Mesenchymal stem cell (in vitro differentiated cells and primary cell): ENCODE measurements at regions not wholly inside any gene's neighbourhood (a gene's known extent, or its start where the extent isn't known, plus 50 kb on each side); places are given as distances from the start of the nearest gene placed in this dataset.

ENCODE experiments used
- DNase-seq: peaks from one replicate; pipeline ENCODE4 v3.0.0-alpha.2; 2013
- H2AFZ ChIP-seq: one replicate; pipeline ENCODE4 v1.6.1; 2013; ENCODE audit warnings: low read depth, mild to moderate bottlenecking, control low read depth, inconsistent platforms, low read length, moderate library complexity
- H2AK5ac ChIP-seq: 2 replicates; pipeline ENCODE4 v1.6.1; 2013; ENCODE audit warnings: low read length, moderate library complexity, mild to moderate bottlenecking, inconsistent platforms; ENCODE audit not compliant: severe bottlenecking
- H2BK120ac ChIP-seq: one replicate; pipeline ENCODE4 v1.6.1; 2013; ENCODE audit warnings: low read depth, mild to moderate bottlenecking, inconsistent platforms, low read length, moderate library complexity
- H2BK12ac ChIP-seq, 2 experiments: one replicate each; pipeline ENCODE4 v1.6.1; 2013; ENCODE audit warnings: inconsistent platforms in 2 of 2, low read length in 2 of 2, mild to moderate bottlenecking in 2 of 2, moderate library complexity in 2 of 2, control low read depth in 1 of 2
- H2BK15ac ChIP-seq: one replicate; pipeline ENCODE4 v1.6.1; 2013; ENCODE audit warnings: mild to moderate bottlenecking, low read depth, inconsistent platforms; ENCODE audit not compliant: poor library complexity, severe bottlenecking
- H2BK5ac ChIP-seq: 2 replicates; pipeline ENCODE4 v1.6.1; 2013; ENCODE audit warnings: low read depth, mild to moderate bottlenecking, low read length, control low read depth, inconsistent platforms; ENCODE audit not compliant: poor library complexity, severe bottlenecking
- H3K14ac ChIP-seq, 2 experiments: one replicate each; pipeline ENCODE4 v1.6.1; 2013; ENCODE audit warnings: inconsistent platforms in 2 of 2, low read length in 2 of 2, control low read depth in 1 of 2, mild to moderate bottlenecking in 1 of 2, moderate library complexity in 1 of 2
- H3K18ac ChIP-seq, 2 experiments: one replicate each; pipeline ENCODE4 v1.6.1; 2013; ENCODE audit warnings: inconsistent platforms in 2 of 2, low read length in 2 of 2, control low read depth in 1 of 2, low read depth in 1 of 2, mild to moderate bottlenecking in 1 of 2
- H3K23ac ChIP-seq, 2 experiments: one replicate each; pipeline ENCODE4 v1.6.1; 2013; ENCODE audit warnings: inconsistent platforms in 2 of 2, low read length in 2 of 2, mild to moderate bottlenecking in 2 of 2, moderate library complexity in 2 of 2, control low read depth in 1 of 2
- H3K27ac ChIP-seq: 2 replicates; pipeline ENCODE4 v1.5.1; 2013; ENCODE audit warnings: mild to moderate bottlenecking, moderate library complexity, low read length, control low read depth, inconsistent platforms; ENCODE audit not compliant: poor library complexity, severe bottlenecking
- H3K27me3 ChIP-seq, 2 experiments: 2 replicates each; pipeline versions ENCODE4 v1.6.1 to v1.7.0; 2013; ENCODE audit warnings: low read length in 2 of 2, mild to moderate bottlenecking in 2 of 2, moderate library complexity in 2 of 2, control low read depth in 1 of 2, inconsistent platforms in 1 of 2; ENCODE audit not compliant: control insufficient read depth in 1 of 2, insufficient read depth in 1 of 2
- H3K36me3 ChIP-seq, 2 experiments: 2 replicates each; pipeline versions ENCODE4 v1.6.1 to v1.7.0; 2013; ENCODE audit warnings: low read length in 2 of 2, control low read depth in 1 of 2, inconsistent platforms in 1 of 2, low read depth in 1 of 2, mild to moderate bottlenecking in 1 of 2; ENCODE audit not compliant: insufficient read depth in 2 of 2, control insufficient read depth in 1 of 2
- H3K4ac ChIP-seq, 2 experiments: one replicate each; pipeline ENCODE4 v1.6.1; 2013; ENCODE audit warnings: inconsistent platforms in 2 of 2, low read length in 2 of 2, mild to moderate bottlenecking in 2 of 2, moderate library complexity in 2 of 2, control low read depth in 1 of 2, low read depth in 1 of 2
- H3K4me1 ChIP-seq: 2 replicates; pipeline ENCODE4 v1.6.1; 2013; ENCODE audit warnings: low read depth, low read length, control low read depth; ENCODE audit not compliant: control insufficient read depth, insufficient read depth
- H3K4me2 ChIP-seq: 2 replicates; pipeline ENCODE4 v1.6.1; 2013; ENCODE audit warnings: low read length, mild to moderate bottlenecking, inconsistent platforms; ENCODE audit not compliant: poor library complexity, severe bottlenecking
- H3K4me3 ChIP-seq, 2 experiments: 2 replicates each; pipeline versions ENCODE4 v1.5.1 to v1.7.0; 2013; ENCODE audit warnings: low read length in 2 of 2, mild to moderate bottlenecking in 2 of 2, control low read depth in 1 of 2, low read depth in 1 of 2; ENCODE audit not compliant: insufficient read depth in 1 of 2
- H3K79me1 ChIP-seq: replicated peaks from 2 replicates; pipeline ENCODE4 v1.6.1; 2013; ENCODE audit warnings: mild to moderate bottlenecking, control low read depth, low read length, inconsistent platforms; ENCODE audit not compliant: poor library complexity, severe bottlenecking
- H3K9ac ChIP-seq: 2 replicates; pipeline ENCODE4 v1.7.0; 2013; ENCODE audit warnings: mild to moderate bottlenecking, low read length, moderate library complexity
- H3K9me3 ChIP-seq: 2 replicates; pipeline ENCODE4 v1.7.0; 2013; ENCODE audit warnings: mild to moderate bottlenecking, low read length; ENCODE audit not compliant: control insufficient read depth
- H4K8ac ChIP-seq: one replicate; pipeline ENCODE4 v1.6.1; 2013; ENCODE audit warnings: inconsistent platforms, mild to moderate bottlenecking, low read length, moderate library complexity
- H4K91ac ChIP-seq: one replicate; pipeline ENCODE4 v1.6.1; 2013; ENCODE audit warnings: mild to moderate bottlenecking, low read length, inconsistent platforms
- WGBS: methylation state at CpG from one replicate; pipeline ENCODE4 v1.1.7; 2013; ENCODE audit warnings: mixed read lengths; 5-methylcytosine and 5-hydroxymethylcytosine counted together

GRCh38 chr5:153086486-153086885, 404.0 kb upstream of the GRIA1 start:
- WGBS: 76% methylated on average over 2 of the region's 2 CpGs
- H3K9me3 ChIP-seq: no peaks in the 10 kb centered on the region

DNA sequence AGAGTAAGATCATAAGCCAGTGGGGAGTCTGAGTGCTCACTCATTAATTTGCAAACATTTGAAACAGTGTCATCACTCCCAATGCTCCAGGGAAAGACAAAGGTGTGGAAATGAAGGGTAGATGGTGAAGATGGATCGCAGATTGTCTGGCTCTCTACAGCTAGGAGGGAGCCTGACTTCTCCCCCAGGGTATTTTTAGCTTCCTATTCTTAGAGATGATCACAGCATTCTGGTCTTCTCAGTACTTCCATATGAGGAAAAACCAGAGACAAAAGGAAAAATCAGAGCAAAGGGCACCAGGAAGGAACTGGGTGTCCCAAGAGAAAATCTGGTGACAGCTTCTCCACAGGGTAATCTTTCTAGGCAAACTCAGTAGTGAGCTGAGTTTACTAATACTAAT, 401.9 kb upstream of the GRIA1 start:
- Histone ChIP-seq H3K4ac (no peak overlapping the region), H3K27me3 (no peaks in the 10 kb centered on the region)

More at GRCh38 chr5:153086486-153086885, 404.0 kb upstream of the GRIA1 start:
- no peaks in the 10 kb centered on the region for H3K4me1 ChIP-seq
- no peak overlapping the region for H3K4ac ChIP-seq
- DNase-seq: no peak
- H4K8ac ChIP-seq: no peak overlapping the region
- H2BK120ac ChIP-seq: no peak overlapping the region
- no peak overlapping the region for H2BK12ac ChIP-seq
- no peak overlapping the region for H3K9ac ChIP-seq
- H3K79me1 ChIP-seq: no peaks in the 10 kb centered on the region
- H2BK5ac ChIP-seq: no peak overlapping the region
- H2AK5ac ChIP-seq: no peak overlapping the region
- no peak overlapping the region for H3K14ac ChIP-seq
- H3K4me2 ChIP-seq: no peak overlapping the region
- no peak overlapping the region for H2AFZ ChIP-seq
- H4K91ac ChIP-seq: no peak overlapping the region
- no peak overlapping the region for H3K27ac ChIP-seq
- no peak overlapping the region for H2BK15ac ChIP-seq
- no peak overlapping the region for H3K4me3 ChIP-seq
- H3K36me3 ChIP-seq: no peaks in the 10 kb centered on the region
- no peak overlapping the region for H3K23ac ChIP-seq
- H3K18ac ChIP-seq: no peak overlapping the region
- H3K27me3 ChIP-seq: no peaks in the 10 kb centered on the region

DNA sequence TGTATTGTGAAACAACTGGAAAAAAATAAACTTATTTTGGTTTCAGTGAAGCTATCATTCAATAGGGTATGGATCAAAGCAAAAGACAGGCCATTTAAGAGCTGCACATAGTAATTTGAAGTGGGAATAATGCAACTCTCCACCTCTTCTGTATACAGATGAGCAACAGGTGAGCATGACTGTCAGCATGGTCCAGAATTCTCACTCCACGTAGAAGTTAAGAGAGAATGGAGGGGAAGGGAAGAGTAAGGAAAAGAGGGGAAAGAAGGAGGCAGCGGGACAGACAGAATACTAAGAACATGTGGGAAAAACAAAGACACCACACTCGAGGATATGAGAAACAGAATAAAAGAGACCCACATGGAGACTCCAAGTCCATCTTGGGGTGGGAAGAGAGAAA, 396.1 kb upstream of the GRIA1 start:
- no peak overlapping the region for H3K4ac ChIP-seq
- no peak overlapping the region for H3K9ac ChIP-seq

More for the DNA sequence above, 401.9 kb upstream of the GRIA1 start:
- Histone ChIP-seq H3K14ac (no peak overlapping the region), H2BK5ac (no peak overlapping the region), H3K18ac (no peak overlapping the region), H3K9me3 (no peaks in the 10 kb centered on the region), H2BK120ac (no peak overlapping the region), H3K9ac (no peak overlapping the region), H4K91ac (no peak overlapping the region), H2BK12ac (no peak overlapping the region), H3K27ac (no peak overlapping the region), H3K4me1 (no peaks in the 10 kb centered on the region), H2BK15ac (no peak overlapping the region), H4K8ac (no peak overlapping the region), H2AFZ (no peak overlapping the region), H3K36me3 (no peaks in the 10 kb centered on the region), H3K4me2 (no peak overlapping the region), H3K23ac (no peak overlapping the region), H3K4me3 (no peak overlapping the region), H3K79me1 (no peaks in the 10 kb centered on the region), H2AK5ac (no peak overlapping the region)
- WGBS: 100% methylated on average over 1 of the region's 1 CpG
- DNase-seq: no peak

GRCh38 chr5:153096381-153096780, 394.1 kb upstream of the GRIA1 start:
- Histone ChIP-seq H4K8ac (no peak overlapping the region), H3K23ac (no peak overlapping the region)

More for the DNA sequence above, 396.1 kb upstream of the GRIA1 start:
- Histone ChIP-seq H2BK12ac (no peak overlapping the region), H4K8ac (no peak overlapping the region), H2BK120ac (no peak overlapping the region), H2AK5ac (no peak overlapping the region), H2BK15ac (no peak overlapping the region), H3K18ac (no peak overlapping the region), H2AFZ (no peak overlapping the region), H3K27me3 (no peaks in the 10 kb centered on the region), H2BK5ac (no peak overlapping the region), H3K14ac (no peak overlapping the region), H3K27ac (no peak overlapping the region), H3K4me2 (no peak overlapping the region), H3K9me3 (no peaks in the 10 kb centered on the region), H3K4me1 (no peaks in the 10 kb centered on the region), H3K79me1 (no peaks in the 10 kb centered on the region), H3K23ac (no peak overlapping the region), H4K91ac (no peak overlapping the region), H3K36me3 (no peaks in the 10 kb centered on the region), H3K4me3 (no peak overlapping the region)
- 70% methylated on average over 3 of the region's 3 CpGs for WGBS
- no peak for DNase-seq

More at GRCh38 chr5:153096381-153096780, 394.1 kb upstream of the GRIA1 start:
- Histone ChIP-seq H3K27me3 (no peaks in the 10 kb centered on the region), H3K4me3 (no peak overlapping the region), H2AK5ac (no peak overlapping the region), H2BK12ac (no peak overlapping the region), H3K9ac (no peak overlapping the region), H3K14ac (no peak overlapping the region), H2BK15ac (no peak overlapping the region), H2BK5ac (no peak overlapping the region), H3K79me1 (no peaks in the 10 kb centered on the region), H3K4me2 (no peak overlapping the region), H3K36me3 (no peaks in the 10 kb centered on the region), H3K27ac (no peak overlapping the region), H3K18ac (no peak overlapping the region), H2AFZ (no peak overlapping the region), H3K4ac (no peak overlapping the region), H3K9me3 (no peaks in the 10 kb centered on the region), H2BK120ac (no peak overlapping the region), H4K91ac (no peak overlapping the region), H3K4me1 (no peaks in the 10 kb centered on the region)
- DNase-seq: no peak
- WGBS: 74% methylated on average over 3 of the region's 4 CpGs
